B cell (primary cell): ENCODE measurements at regions not wholly inside any gene's neighbourhood (a gene's known extent, or its start where the extent isn't known, plus 50 kb on each side); places are given as distances from the start of the nearest gene placed in this dataset.

ENCODE experiments used
- ATAC-seq: fragments of 200-7000 bp; cut with Tn5 transposase; one replicate; pipeline ENCODE4 v1.10.0; 2021; ENCODE audit warnings: low read depth, mild to moderate bottlenecking, moderate number of reproducible peaks, moderate library complexity
- CTCF ChIA-PET: fragments of 350-600 bp; sonication (Branson Sonifier 250); formaldehyde crosslinking; loops from one replicate; lab custom pipeline; 2021; ENCODE audit warnings: antibody characterized with exemption, inconsistent platforms; lab: Charles Lee
- POLR2A ChIA-PET: fragments of 350-600 bp; sonication (Branson Sonifier 250); formaldehyde crosslinking; loops from one replicate; lab custom pipeline; 2021; ENCODE audit warnings: antibody characterized with exemption; lab: Charles Lee
- DNase-seq: peaks from one replicate; pipeline ENCODE4 v3.0.0; 2013
- H2AFZ ChIP-seq: 2 replicates; pipeline ENCODE4 v1.6.1; 2012; ENCODE audit warnings: mild to moderate bottlenecking, low read depth, low read length; ENCODE audit not compliant: insufficient read depth, poor library complexity, severe bottlenecking
- H3K27ac ChIP-seq, 2 donors: 1 replicate in 1 of 2; 2 replicates in 1 of 2; pipeline ENCODE4 v1.5.1; 2012 to 2013; ENCODE audit warnings: low read length in 2 of 2, mild to moderate bottlenecking in 2 of 2, moderate library complexity in 1 of 2
- H3K27me3 ChIP-seq, 4 experiments: fragments of 200-600 bp in 1 of 4; sonication (generic) in 1 of 4; replicated peaks in 1 of 4; 1 replicate in 2 of 4; 2 replicates in 2 of 4; pipeline versions ENCODE4 v1.6.1 to v1.7.0; 2013 to 2016; ENCODE audit warnings: low read length in 3 of 4, mild to moderate bottlenecking in 2 of 4, mixed read lengths in 1 of 4, moderate library complexity in 1 of 4; ENCODE audit not compliant: insufficient read depth in 4 of 4, control insufficient read depth in 3 of 4; ENCODE audit errors: control extremely low read depth in 1 of 4
- H3K36me3 ChIP-seq, 2 experiments: replicated peaks in 1 of 2; 1 replicate in 1 of 2; 2 replicates in 1 of 2; pipeline versions ENCODE4 v1.6.1 to v1.7.1; 2013; ENCODE audit warnings: low read length in 1 of 2; ENCODE audit not compliant: insufficient read depth in 2 of 2, control insufficient read depth in 1 of 2; ENCODE audit errors: control extremely low read depth in 1 of 2, extremely low read depth in 1 of 2
- H3K4me1 ChIP-seq, 2 donors: fragments of 200-600 bp in 1 of 2; sonication (generic) in 1 of 2; 1 replicate in 1 of 2; 2 replicates in 1 of 2; pipeline versions ENCODE4 v1.5.1 to v1.6.1; 2013 to 2017; ENCODE audit warnings: low read length in 2 of 2; ENCODE audit not compliant: control insufficient read depth in 2 of 2, insufficient read depth in 2 of 2
- H3K4me2 ChIP-seq: replicated peaks from 2 replicates; pipeline ENCODE3; 2012; ENCODE audit warnings: mild to moderate bottlenecking, low read depth, low read length; ENCODE audit not compliant: poor library complexity, severe bottlenecking
- H3K4me3 ChIP-seq, 5 experiments: fragments of 200-600 bp in 1 of 5; sonication (generic) in 1 of 5; 1 replicate in 3 of 5; 2 replicates in 2 of 5; pipeline versions ENCODE4 v1.5.1 to v1.7.0; 2011 to 2016; ENCODE audit warnings: low read length in 4 of 5, mild to moderate bottlenecking in 4 of 5, low read depth in 2 of 5, control low read depth in 1 of 5, moderate library complexity in 1 of 5; ENCODE audit not compliant: insufficient read depth in 1 of 5; ENCODE audit errors: control extremely low read depth in 1 of 5, extremely low read depth in 1 of 5
- H3K79me2 ChIP-seq: fragments of 200-600 bp; sonication (generic); one replicate; pipeline ENCODE4 v1.6.0; 2016; ENCODE audit warnings: low read length; ENCODE audit not compliant: control insufficient read depth, insufficient read depth
- H3K9ac ChIP-seq: fragments of 200-600 bp; sonication (generic); 2 replicates; pipeline ENCODE4 v1.6.1; 2017; ENCODE audit warnings: mild to moderate bottlenecking, low read length, moderate library complexity
- H3K9me3 ChIP-seq, 3 donors: one replicate each; pipeline versions ENCODE4 v1.6.1 to v1.7.1; 2013; ENCODE audit warnings: low read length in 2 of 3; ENCODE audit not compliant: control insufficient read depth in 2 of 3, insufficient read depth in 1 of 3; ENCODE audit errors: control extremely low read depth in 1 of 3
- H4K20me1 ChIP-seq: 2 replicates; pipeline ENCODE4 v1.6.0; 2012; ENCODE audit warnings: mild to moderate bottlenecking, low read length; ENCODE audit not compliant: insufficient read depth, control insufficient read depth, poor library complexity, severe bottlenecking
- H3K27ac Mint-ChIP-seq: one replicate; pipeline ENCODE4 v1.8.0; 2021; ENCODE audit warnings: mixed read lengths
- H3K27me3 Mint-ChIP-seq: one replicate; pipeline ENCODE4 v1.8.0; 2021; ENCODE audit warnings: mixed read lengths
- H3K4me1 Mint-ChIP-seq: one replicate; pipeline ENCODE4 v1.8.0; 2021; ENCODE audit warnings: mixed read lengths
- H3K4me3 Mint-ChIP-seq: one replicate; pipeline ENCODE4 v1.8.0; 2021; ENCODE audit warnings: mixed read lengths
- H3K9me3 Mint-ChIP-seq: one replicate; pipeline ENCODE4 v1.8.0; 2022; ENCODE audit warnings: mixed read lengths; ENCODE audit not compliant: insufficient read depth
- CTCF ChIP-seq: fragments of 200-600 bp; IDR thresholded peaks from one replicate; pipeline ENCODE4 v1.8.0; 2022; ENCODE audit warnings: antibody characterized with exemption, mild to moderate bottlenecking
- EZH2 ChIP-seq: IDR thresholded peaks from 2 replicates; pipeline ENCODE4 v1.6.1; 2012; ENCODE audit warnings: borderline replicate concordance, low read depth, mild to moderate bottlenecking, moderate library complexity, low read length; ENCODE audit not compliant: insufficient read depth, poor library complexity, severe bottlenecking
- WGBS: methylation state at CpG from one replicate; pipeline ENCODE4 v1.1.5; 2013; ENCODE audit warnings: missing lambda C conversion rate; ENCODE audit not compliant: insufficient coverage; 5-methylcytosine and 5-hydroxymethylcytosine counted together
- intact Hi-C: fragments of 100-400 bp; cut with micrococcal nuclease; formaldehyde crosslinking; loops from one replicate; pipeline ENCODE4 v1.10.0; 2022

GRCh38 chr3:145522179-145522578 lies 638.8 kb downstream of the PLOD2 start:
- ATAC-seq, result no peak
- H3K27me3 Mint-ChIP-seq, result no peaks in the 10 kb centered on the region

GRCh38 chr3:145522893-145523651 lies 637.9 kb downstream of the PLOD2 start:
- intact Hi-C loops, result no loop called here
- Histone ChIP-seq H3K4me2 (no peak overlapping the region), H3K4me1 (no peaks in the 10 kb centered on the region), H3K27me3 (no peaks in the 10 kb centered on the region), H4K20me1 (no peaks in the 10 kb centered on the region), H3K4me3 (no peak overlapping the region), H3K36me3 (no peaks in the 10 kb centered on the region), H3K9ac (no peak overlapping the region), H3K79me2 (no peaks in the 10 kb centered on the region), H3K27ac (no peak overlapping the region), H3K9me3 (no peaks in the 10 kb centered on the region), H2AFZ (no peak overlapping the region)
- DNase-seq, result no peak
- POLR2A ChIA-PET, result no interaction called here
- no peaks in the 10 kb centered on the region for H3K9me3 Mint-ChIP-seq
- no peaks in the 10 kb centered on the region for H3K4me1 Mint-ChIP-seq
- no peak overlapping the region for H3K27ac Mint-ChIP-seq
- H3K27me3 Mint-ChIP-seq, result no peaks in the 10 kb centered on the region
- CTCF ChIA-PET, result no interaction called here
- ATAC-seq, result no peak
- WGBS, result 72% methylated on average over 4 of the region's 4 CpGs
- TF ChIP-seq CTCF (no peak), EZH2 (no peak)
- no peak overlapping the region for H3K4me3 Mint-ChIP-seq

More at GRCh38 chr3:145522179-145522578, 638.8 kb downstream of the PLOD2 start:
- H3K4me3 Mint-ChIP-seq, result no peak overlapping the region
- Histone ChIP-seq H3K4me2 (no peak overlapping the region), H2AFZ (no peak overlapping the region), H3K4me3 (no peak overlapping the region), H3K27me3 (no peaks in the 10 kb centered on the region), H3K79me2 (no peaks in the 10 kb centered on the region), H3K36me3 (no peaks in the 10 kb centered on the region), H3K4me1 (no peaks in the 10 kb centered on the region), H3K27ac (no peak overlapping the region), H3K9ac (no peak overlapping the region), H3K9me3 (no peaks in the 10 kb centered on the region), H4K20me1 (no peaks in the 10 kb centered on the region)
- no peak for DNase-seq
- intact Hi-C loops, result no loop called here
- no peaks in the 10 kb centered on the region for H3K4me1 Mint-ChIP-seq
- ChIA-PET POLR2A (no interaction called here), CTCF (no interaction called here)
- no peaks in the 10 kb centered on the region for H3K9me3 Mint-ChIP-seq
- TF ChIP-seq CTCF (no peak), EZH2 (no peak)
- H3K27ac Mint-ChIP-seq, result no peak overlapping the region
